ENCODE measurements at regions not wholly inside any gene's neighbourhood (a gene's known extent, or its start where the extent isn't known, plus 50 kb on each side); places are given as distances from the start of the nearest gene placed in this dataset.

GRCh38 chr15:98504998-98505397 lies 143.3 kb upstream of the IGF1R start (continued):
- TF ChIP-seq MYBL2 (CRISPR knock-in tag; IDR thresholded peaks at IDR 0.05) (no peak), GTF2I (CRISPR knock-in tag; conservative IDR thresholded peaks at IDR 0.05) (no peak), PRRX2 (CRISPR knock-in tag; IDR thresholded peaks at IDR 0.05) (no peak), ZNF425 (CRISPR knock-in tag; conservative IDR thresholded peaks at IDR 0.05) (no peak), USF1 (CRISPR knock-in tag; IDR thresholded peaks at IDR 0.05) (no peak), ATF3 (CRISPR knock-in tag; conservative IDR thresholded peaks at IDR 0.05) (no peak)

GRCh38 chr15:98505611-98506031 lies 142.7 kb upstream of the IGF1R start:
- ChIA-PET CTCF (interaction anchor here (1.8 kb wide), 1 partner anchor 13 kb away, joined by 5 read pairs; no protein-coding TSS in a partner anchor), POLR2A (interaction anchor here (0.5 kb wide), 1 partner anchor 1428 kb away, joined by 4 read pairs; no protein-coding TSS in a partner anchor)
- no peaks in the 10 kb centered on the region for H3K4me1 Mint-ChIP-seq
- ATAC-seq: no peak
- H3K27ac Mint-ChIP-seq: no peak overlapping the region
- H3K9me3 Mint-ChIP-seq: peaks cover 14% of the 10 kb centered on the region
- no peak for DNase-seq (ENCODE audit: low spot score)
- H3K4me3 Mint-ChIP-seq: no peak overlapping the region
- TF ChIP-seq GRHL2 (CRISPR knock-in tag; IDR thresholded peaks at IDR 0.05; ENCODE audit: insufficient replicate concordance, severe bottlenecking): no peak
- no peak for TF ChIP-seq ZNF263 (CRISPR knock-in tag; IDR thresholded peaks at IDR 0.05; ENCODE audit: low read depth)
- TF ChIP-seq HMGXB4 (CRISPR knock-in tag; IDR thresholded peaks at IDR 0.05): no peak
- H3K36me3 Mint-ChIP-seq: no peaks in the 10 kb centered on the region
- H3K27me3 Mint-ChIP-seq (ENCODE audit: low read depth): peaks cover 2% of the 10 kb centered on the region; the same call in 1 of the 2 replicates

- POLR2A ChIA-PET: no interaction called here
- Mint-ChIP-seq H3K4me3 (no peak overlapping the region), H3K27ac (no peak overlapping the region), H3K36me3 (no peaks in the 10 kb centered on the region), H3K27me3 (ENCODE audit: low read depth) (peaks cover 2% of the 10 kb centered on the region; the same call in 1 of the 2 replicates), H3K9me3 (peaks cover 16% of the 10 kb centered on the region), H3K4me1 (no peaks in the 10 kb centered on the region)
- TF ChIP-seq FOXP4 (CRISPR knock-in tag; IDR thresholded peaks at IDR 0.05) (no peak), ZNF121 (CRISPR knock-in tag; IDR thresholded peaks at IDR 0.05) (no peak), RELA (CRISPR knock-in tag; IDR thresholded peaks at IDR 0.05; ENCODE audit: borderline replicate concordance) (no peak), NR2C2 (CRISPR knock-in tag; IDR thresholded peaks at IDR 0.05) (no peak), IRF1 (CRISPR knock-in tag; IDR thresholded peaks at IDR 0.05) (no peak), ATF6 (CRISPR knock-in tag; IDR thresholded peaks at IDR 0.05) (no peak), PRRX2 (CRISPR knock-in tag; IDR thresholded peaks at IDR 0.05) (no peak), NR1H2 (CRISPR knock-in tag; IDR thresholded peaks at IDR 0.05) (no peak), EMX1 (CRISPR knock-in tag; IDR thresholded peaks at IDR 0.05) (no peak), TEAD4 (CRISPR knock-in tag; IDR thresholded peaks at IDR 0.05) (no peak), ERG (CRISPR knock-in tag; IDR thresholded peaks at IDR 0.05) (no peak), ZNF512 (CRISPR knock-in tag; IDR thresholded peaks at IDR 0.05; ENCODE audit: borderline replicate concordance) (no peak), ZNF671 (CRISPR knock-in tag; IDR thresholded peaks at IDR 0.05) (no peak)
- CTCF ChIA-PET: interaction anchor here (1.8 kb wide), 1 partner anchor 13 kb away, joined by 5 read pairs; no protein-coding TSS in a partner anchor
- ATAC-seq (no peak), DNase-seq (ENCODE audit: low spot score) (no peak)
These were observed 142.2 kb upstream of the IGF1R start for GRCh38 chr15:98506172-98506571.

Data from WTC11 (cell line).